ENCODE measurements at regions not wholly inside any gene's neighbourhood (a gene's known extent, or its start where the extent isn't known, plus 50 kb on each side); places are given as distances from the start of the nearest gene placed in this dataset.
"Not testable (repeated sequence)": the region's sequence is repeated elsewhere in the genome, so short reads cannot be mapped to it uniquely, and the experiment has no call there.

DNA sequence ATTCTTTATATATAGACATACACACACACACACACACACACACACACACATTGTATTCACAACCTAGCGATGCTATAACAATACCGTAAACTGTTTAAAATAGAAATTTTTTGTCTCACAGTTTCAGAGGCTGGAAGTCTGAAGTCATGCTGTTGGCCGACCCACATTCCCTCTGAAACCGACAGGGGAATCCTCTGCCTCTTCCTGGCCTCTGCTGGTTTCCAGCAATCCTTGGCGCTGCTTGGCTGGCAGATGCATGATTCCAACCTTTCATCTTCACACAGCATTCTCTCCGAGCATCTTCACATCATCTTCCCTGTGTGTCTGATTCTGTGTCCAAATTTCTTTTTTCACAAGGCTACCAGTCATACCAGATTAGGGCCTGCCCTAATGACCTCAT is 94.8 kb downstream of the CCDC71L start:
- ChIA-PET CTCF (no interaction called here), POLR2A (no interaction called here)

DNA sequence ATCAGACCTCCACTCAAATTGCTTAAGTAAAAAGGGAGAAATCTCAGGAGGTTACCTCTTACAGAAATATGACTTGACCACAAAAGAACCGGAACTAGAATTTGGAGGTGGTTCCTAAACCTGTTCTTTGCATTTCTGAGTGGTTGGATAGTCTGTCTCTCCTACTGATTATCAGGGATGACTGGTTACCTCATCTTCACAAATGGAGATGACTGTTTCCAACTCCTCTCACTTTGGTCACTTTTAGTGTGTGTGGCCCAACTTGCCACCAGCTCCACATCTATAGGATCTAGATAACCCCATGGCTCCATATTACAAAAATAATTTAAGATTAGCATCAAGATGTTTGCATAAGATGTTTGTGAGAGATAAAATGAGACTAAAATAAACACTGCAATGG is 95.5 kb downstream of the CCDC71L start:
- POLR2A ChIA-PET = no interaction called here
- CTCF ChIA-PET = no interaction called here

DNA sequence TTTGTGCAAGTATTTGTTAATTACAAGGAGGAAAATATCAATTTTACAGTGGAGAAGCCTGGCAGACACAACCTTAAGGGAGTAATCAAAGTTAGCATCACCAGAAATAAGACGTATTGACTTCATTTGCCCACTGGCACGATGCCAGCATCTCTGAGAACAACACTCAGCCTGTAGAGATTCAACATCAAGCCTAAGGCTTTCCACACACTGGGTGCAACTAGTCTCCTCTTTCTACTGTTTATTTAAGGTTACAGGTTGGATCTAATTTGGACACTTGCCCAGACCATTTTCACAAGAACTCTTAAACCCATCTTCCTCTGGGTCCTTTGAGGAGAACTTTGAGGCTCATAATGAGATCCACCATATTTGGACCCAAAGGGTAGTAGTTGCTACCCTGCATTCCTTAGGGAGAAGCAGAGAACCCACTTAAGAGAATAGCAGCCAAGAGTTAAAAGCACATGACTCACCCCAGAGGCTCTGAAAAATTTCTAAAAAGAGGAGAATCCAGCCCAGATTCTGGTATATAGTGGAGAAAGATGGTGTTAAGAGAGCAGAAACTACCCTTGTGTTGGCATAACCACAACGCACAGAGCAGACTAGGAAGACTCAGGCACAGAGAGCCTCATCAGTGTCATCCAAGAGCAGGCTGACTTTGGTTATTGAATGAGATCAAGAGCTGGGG is 97.3 kb downstream of the CCDC71L start:
- CTCF ChIA-PET = no interaction called here
- POLR2A ChIA-PET = no interaction called here

DNA sequence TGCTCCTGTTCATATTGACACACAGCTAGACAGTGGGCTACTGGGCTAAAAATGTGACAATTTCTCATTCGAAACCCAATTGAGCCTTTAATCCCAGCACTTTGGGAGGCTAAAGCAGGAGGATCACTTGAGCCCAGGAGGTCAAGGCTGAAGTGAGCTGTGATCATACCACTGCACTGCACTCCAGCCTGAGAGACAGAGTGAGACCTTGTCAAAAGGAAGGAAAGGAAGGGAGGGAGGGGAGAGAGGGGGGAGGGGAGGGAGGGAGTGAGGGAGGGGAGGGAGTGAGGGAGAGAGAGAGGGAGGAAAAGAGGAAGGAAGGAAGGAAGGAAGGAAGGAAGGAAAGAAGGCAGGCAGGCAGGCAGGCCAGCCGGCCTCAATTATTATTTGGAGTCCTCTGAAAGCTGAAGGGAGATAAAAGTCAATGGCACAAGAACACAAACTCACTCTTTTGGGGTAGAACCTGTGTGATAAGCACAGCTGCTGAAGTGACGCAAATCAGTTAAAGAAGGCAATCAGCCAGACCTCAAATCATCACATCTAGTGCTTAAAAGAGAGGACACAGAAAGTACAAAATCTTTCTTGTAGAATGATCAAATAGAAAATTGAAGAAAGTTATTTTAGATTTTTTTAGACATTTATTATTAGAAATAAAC is 98.1 kb downstream of the CCDC71L start:
- CTCF ChIA-PET = no interaction called here

DNA sequence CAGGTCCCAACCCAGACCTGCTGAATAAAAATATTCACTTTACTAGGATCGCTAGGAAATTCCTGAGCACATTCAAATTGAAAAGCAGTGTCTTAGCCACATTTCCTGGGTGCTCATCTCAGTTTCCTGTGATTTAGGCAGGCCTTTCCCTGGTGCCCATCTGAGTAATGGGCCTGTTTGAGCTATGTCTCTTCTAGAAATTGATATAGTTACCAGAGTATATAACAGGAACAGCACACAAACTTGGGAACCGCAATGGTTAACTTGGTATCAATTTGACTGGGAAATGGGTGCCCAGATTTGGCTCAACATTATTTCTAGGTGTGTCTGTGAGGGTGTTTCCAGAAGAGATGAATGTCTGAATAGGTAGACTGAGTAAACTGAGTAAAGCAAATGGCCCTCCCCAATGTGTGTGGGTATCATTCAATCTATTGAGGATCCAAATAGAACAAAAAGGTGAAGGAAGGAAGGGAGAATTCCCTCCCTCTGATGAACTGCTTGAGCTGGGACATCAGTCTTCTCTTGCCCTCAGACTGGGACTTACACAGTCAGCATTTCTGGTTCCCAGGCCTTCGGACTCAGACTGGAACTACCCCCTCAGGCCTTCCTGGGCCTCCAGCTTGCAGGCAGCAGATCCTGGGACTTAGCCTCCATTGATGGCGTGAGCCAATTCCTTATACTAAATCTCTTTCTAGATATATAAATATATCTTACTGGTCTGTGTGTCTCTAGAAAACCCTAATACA is 99.1 kb downstream of the CCDC71L start:
- ChIA-PET CTCF (no interaction called here), POLR2A (no interaction called here)

More for the DNA sequence above, 98.1 kb downstream of the CCDC71L start:
- POLR2A ChIA-PET = no interaction called here

DNA sequence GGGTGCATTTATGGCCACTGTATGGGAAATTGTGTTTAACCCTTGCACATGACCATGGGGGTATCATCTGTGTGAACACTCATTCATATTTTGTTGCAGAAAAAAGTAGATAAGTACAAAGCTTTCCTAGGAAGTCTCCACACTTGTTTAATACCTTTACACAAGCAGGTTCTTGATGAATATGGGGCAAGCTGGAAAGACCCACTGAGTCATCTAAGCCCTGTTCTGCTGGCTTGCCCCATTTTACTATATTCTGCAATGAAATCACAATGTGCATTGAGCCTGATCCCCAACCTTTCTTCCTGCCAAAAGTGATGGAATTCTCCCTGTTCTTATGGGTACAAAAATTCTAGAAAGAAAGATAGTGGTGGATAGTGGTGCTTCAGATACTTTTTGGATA is 99.8 kb downstream of the CCDC71L start:
- ChIA-PET CTCF (no interaction called here), POLR2A (no interaction called here)

DNA sequence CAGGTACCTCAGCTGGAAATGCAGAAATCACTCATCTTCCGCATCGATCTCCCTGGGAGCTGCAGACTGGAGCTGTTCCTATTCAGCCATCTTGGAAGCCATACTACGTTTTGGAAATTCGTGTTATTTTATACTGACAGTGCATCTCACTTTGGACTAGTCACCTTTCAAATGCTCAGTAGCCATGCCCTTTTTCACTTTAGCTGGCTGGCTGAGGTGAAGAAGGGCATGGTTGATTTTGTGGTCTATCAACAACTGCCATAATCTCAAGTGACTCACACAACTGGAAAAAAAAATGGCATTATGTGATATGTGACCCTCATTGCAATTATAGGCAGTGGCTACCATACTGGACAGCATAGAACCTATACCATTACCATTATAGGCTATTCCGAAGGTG is 100.5 kb downstream of the CCDC71L start:
- ChIA-PET POLR2A (no interaction called here), CTCF (no interaction called here)

DNA sequence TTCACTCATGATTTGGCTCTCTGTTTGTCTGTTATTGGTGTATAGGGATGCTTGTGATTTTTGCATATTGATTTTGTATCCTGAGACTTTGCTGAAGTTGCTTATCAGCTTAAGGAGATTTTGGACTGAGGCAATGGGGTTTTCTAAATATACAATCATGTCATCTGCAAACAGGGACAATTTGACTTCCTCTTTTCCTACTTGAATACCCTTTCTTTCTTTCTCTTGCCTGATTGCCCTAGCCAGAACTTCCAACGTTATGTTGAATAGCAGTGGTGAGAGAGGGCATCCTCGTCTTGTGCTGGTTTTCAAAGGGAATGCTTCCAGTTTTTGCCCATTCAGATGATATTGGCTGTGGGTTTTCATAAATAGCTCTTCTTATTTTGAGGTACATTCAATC is 104.7 kb downstream of the CCDC71L start:
- CTCF ChIA-PET, POLR2A ChIA-PET: not testable (repeated sequence)

DNA sequence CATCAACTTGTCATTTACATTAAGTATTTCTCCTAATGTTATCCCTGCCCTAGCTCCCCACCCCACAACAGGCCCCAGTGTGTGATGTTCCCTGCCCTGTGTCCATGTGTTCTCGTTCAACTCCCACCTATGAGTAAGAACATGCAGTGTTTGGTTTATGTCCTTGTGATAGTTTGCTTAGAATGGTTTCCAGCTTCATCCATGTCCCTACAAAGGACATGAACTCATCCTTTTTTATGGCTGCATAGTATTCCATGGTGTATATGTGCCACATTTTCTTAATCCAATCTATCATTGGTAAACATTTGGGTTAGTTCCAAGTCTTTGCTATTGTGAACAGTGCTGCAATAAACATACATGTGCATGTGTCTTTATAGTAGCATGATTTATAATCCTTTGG is 106.3 kb downstream of the CCDC71L start:
- CTCF ChIA-PET, POLR2A ChIA-PET: not testable (repeated sequence)

DNA sequence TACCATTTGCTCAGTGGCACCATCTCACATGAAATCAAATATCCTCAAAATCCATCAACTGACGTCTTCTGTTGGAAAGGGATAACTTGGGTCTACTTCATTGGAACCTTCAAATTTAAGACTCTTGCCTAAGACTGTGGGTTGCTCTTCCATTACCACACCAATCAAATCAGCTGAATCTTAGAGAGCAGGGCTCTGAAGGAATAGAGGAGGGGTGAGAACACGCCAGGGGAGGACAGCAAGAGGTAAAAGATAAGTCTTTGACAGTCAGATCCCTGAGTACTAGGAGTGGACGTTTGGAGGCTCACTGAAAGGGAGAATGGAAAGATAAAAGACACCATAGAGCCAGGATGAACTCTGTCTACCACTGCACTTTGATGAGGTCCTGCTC is 107.5 kb downstream of the CCDC71L start:
- POLR2A ChIA-PET = no interaction called here
- CTCF ChIA-PET = interaction anchor here (0.5 kb wide), 1 partner anchor 680 kb away, joined by 3 read pairs; no protein-coding TSS in a partner anchor

DNA sequence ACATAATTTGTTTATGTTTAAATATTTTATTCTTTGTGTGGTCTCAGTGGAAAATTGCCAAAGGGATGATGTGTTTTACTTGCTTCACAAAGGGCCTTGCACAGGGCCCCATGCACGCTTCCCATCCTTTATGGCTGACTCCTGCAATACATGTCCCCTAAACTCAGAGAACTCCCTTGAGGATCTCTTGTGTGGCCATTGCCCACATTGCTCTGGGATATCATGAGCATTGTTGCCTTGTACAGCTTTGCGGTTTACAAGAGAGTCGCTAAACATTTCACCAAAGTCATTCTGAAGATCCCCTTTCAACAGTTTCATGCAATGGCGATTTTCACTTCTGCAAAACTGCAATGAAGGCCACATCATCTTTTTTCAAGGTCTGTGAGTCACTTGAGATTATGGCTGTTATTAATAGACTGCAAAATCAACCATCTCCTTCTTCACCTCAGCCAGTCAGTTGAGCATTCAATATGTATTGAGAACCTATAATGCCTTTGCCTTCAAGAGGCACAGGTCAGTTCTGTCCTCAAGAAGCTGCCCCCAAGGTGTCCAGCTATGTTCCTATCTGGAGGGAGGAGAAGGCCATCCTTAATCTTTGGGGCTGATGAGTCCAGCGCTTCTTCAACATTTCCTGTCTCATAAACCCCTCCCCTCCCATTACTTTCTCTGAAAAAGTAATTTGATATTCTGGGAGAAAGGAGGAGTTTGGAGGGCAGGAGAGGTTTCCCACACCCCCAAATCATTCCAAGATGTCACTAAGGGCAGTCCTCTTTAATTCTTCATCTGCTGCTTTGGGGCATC is 108.1 kb downstream of the CCDC71L start:
- CTCF ChIA-PET = no interaction called here

DNA sequence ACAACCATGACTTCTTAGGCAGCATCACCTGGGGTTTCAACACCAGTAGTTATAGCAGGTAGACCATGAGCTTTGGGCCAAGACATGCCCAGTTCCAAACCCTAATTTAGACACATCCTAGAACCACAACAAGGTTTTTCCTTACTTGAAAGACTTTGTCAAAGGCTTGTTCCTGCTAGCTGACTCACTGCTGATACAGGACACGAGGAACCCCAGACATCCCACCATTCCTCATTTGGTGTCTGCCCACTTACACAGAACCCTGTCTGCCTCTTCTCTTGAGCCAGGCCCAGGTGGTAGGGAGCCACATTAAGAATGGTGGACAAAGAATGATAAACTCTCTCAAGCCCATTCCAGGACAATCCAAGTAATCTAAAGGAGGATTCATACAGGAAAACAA is 109.0 kb downstream of the CCDC71L start:
- CTCF ChIA-PET = no interaction called here
- POLR2A ChIA-PET = no interaction called here

More for the DNA sequence above, 108.1 kb downstream of the CCDC71L start:
- POLR2A ChIA-PET = no interaction called here

DNA sequence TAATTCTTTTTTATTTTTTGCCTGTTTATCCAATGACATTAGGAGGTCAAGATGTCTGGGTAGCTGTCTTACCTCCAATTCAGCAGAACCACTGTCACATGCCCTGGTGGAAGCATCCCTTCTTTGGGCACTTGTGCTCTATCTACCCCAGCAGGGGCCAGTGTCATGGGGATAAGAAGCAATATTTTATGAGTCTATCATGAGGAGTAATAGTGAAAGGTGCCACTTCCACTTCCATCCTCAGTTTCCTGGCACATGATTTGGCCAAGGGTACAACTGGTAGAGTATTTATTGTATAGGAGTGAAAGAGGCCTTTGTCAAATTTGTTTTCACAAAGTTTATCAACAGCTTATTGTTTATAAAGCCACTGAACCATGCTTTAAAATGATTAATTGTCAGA is 112.5 kb downstream of the CCDC71L start:
- ChIA-PET CTCF (no interaction called here), POLR2A (no interaction called here)

DNA sequence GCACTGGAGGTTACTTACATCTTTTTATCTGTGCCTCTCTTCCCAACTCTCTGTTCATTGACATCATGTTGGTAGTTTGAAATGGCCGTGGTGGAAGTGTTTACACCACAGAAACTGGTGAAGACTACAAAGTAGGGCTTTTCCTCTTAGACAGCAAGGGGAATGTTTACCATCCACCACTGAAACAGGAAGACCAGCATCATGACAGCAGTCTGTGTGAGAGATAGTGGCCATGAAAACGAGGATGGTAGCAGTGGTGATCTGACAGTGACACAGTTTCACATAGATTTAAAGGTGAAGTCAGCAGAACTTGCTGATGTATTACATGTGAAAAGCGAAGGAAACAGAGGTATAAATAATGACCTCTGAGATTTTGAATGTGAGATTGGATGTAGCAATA is 115.7 kb downstream of the CCDC71L start:
- CTCF ChIA-PET = no interaction called here
- POLR2A ChIA-PET = no interaction called here

DNA sequence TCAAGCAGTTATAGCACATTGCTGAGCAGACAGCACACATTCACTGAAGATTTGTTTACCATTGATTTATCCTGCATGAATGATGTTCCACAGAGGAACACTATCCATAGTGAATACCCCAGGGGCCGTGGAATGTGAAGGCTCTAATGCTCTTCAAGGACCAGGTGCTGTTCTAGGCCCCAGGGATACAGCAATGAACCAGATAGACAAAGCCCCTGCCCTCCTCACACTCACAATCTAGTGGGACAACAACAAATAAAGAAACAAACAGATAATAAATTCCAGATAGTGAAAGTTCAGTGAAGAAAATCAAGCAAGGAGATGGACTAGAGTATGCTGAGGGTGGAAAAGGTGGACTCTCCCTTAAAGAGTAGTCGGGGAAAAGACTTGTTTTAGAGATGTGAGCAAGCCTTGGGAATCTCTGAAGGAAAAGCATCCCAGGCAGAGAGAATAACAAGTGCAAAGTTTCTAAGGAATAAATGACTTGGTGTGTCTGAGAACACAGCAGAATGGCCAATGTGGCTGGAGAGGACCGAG is 117.7 kb downstream of the CCDC71L start:
- POLR2A ChIA-PET = no interaction called here

DNA sequence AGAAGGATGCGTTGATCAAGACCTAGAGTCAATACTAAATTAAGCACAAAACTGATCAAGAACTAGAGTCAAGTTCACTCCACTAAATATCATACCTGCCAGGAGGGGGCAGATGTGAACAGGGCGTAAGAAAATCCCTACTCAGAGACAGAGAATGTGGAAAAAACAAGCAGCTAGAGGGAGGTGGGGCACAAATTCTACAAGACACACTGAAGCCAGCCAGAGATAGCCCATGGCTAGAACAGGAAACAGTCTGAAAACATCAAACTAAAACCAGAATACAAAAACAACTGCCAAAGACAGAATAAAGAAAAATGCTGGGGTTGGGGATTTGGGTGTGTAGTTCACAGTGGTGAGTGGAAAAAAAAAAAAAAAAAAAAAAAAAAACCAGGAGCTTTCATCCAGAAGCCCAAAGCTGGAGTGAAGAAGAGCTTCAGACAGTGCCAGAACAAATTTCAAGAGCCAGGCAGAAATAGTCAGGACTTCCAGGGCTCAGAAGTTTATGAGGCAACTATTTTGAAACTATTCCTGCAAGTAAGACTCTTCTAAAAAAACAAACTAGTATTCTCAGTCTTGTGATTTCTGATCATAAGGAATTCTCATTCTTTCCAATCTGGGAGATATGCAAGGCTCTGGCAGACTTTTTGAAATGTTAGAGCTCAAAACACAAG is 118.3 kb downstream of the CCDC71L start:
- ChIA-PET POLR2A (no interaction called here), CTCF (interaction anchor here (0.6 to 2.4 kb wide), 6 partner anchors 60 to 366 kb away, joined by 3 to 19 read pairs (median 3); no protein-coding TSS in a partner anchor)

More for the DNA sequence above, 117.7 kb downstream of the CCDC71L start:
- CTCF ChIA-PET = interaction anchor here (0.6 to 2.4 kb wide), 7 partner anchors 59 to 366 kb away, joined by 3 to 19 read pairs (median 3); no protein-coding TSS in a partner anchor

DNA sequence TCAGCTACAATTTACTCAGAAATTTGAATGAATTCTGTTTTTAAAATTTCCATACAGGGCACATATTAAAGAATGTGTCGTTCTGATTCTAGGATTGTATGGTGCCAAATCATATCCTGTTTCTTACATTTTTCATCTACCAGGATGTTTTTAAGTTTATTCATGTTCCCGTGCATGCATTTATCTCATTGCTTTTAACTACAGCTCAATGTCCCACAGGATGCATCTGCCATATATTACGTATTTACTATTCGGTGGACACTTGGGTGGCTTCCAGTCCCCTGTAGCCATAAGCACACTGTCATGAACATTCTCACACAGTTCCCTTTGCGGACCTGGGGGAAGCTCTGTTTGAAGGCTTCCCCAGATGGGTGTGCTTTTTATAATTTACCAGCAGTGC is 122.3 kb downstream of the CCDC71L start:
- ChIA-PET POLR2A (no interaction called here), CTCF (interaction anchor here (0.6 to 1.6 kb wide), 3 partner anchors 63 to 198 kb away, joined by 3 to 5 read pairs (median 5); no protein-coding TSS in a partner anchor)

DNA sequence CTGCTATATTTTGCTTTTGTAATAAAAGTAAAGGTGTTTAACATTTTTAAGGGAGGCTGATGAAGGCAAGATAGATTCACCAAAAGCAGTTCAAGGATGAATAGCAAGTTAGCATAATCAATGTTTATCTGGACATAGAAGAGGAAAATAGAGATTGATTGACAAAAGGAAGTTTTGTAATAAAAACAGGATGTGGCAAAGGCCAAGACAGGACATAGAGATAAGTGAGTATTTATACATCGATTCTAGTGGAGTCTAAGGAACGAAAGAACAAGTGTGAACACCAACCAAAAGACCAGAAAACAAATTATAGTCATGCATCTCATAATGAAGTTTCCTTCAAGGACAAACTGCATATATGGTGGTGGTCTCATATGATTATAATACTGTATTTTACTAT is 123.8 kb downstream of the CCDC71L start:
- ChIA-PET POLR2A (no interaction called here), CTCF (no interaction called here)

DNA sequence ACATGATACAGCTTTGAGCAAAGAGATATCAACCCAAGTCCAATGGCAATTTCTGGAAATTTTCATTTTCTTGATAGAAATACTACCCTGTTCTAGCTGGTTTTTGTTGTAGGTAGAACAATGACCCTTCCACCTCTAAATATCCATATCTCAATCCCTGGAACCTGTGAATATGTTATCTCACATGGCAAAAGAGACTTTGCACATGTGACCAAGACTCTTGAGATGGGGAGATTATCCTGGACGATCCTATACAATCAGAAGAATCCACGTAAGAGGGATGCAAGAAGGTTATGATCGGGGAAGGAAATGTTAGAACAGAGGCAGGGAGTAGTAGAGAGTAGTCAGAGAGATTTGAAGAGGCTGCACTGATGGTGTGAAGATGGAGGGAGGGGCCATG is 124.9 kb downstream of the CCDC71L start:
- CTCF ChIA-PET = no interaction called here

More for the DNA sequence above, 124.9 kb downstream of the CCDC71L start:
- POLR2A ChIA-PET = no interaction called here
